ENCODE measurements at regions not wholly inside any gene's neighbourhood (a gene's known extent, or its start where the extent isn't known, plus 50 kb on each side); places are given as distances from the start of the nearest gene placed in this dataset.

DNA sequence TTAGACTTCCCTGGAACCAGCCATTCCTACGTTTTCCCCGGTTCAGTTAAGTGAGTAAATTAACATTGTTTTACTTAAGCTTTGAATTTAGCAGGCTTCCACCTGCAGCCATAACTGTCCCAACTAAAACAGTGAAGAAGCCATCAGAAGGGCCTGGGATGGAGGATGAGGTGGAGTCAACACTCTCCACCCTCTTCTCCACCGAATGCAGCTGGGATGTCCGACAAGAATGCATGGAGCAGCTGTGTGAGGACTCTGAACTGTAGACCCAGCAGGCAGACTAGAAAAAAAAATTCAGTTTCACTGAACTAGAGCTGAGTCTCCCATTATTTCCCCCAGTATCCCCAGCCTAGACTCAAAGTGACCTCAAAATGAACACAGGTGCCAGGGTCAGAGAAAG is 114.8 kb downstream of the C16orf95 start:
- TF ChIP-seq CTCF (IDR thresholded peaks at IDR 0.05) (no peak), POLR2A (IDR thresholded peaks at IDR 0.05) (no peak)
